GM21360 (cell line): ENCODE measurements at regions not wholly inside any gene's neighbourhood (a gene's known extent, or its start where the extent isn't known, plus 50 kb on each side); places are given as distances from the start of the nearest gene placed in this dataset.
A peak's percentile ranks its signal among the peaks of the same experiment; 100 is the strongest.

ENCODE experiments used
- ATAC-seq: cut with Tn5 transposase; IDR thresholded peaks from one replicate; pipeline ENCODE4 v1.9.1; 2021; ENCODE audit warnings: mild to moderate bottlenecking, moderate library complexity; ENCODE audit not compliant: unreplicated experiment

- no peak for ATAC-seq
Observed at GRCh38 chr7:17477182-17477581, 178.7 kb downstream of the AHR start.

DNA sequence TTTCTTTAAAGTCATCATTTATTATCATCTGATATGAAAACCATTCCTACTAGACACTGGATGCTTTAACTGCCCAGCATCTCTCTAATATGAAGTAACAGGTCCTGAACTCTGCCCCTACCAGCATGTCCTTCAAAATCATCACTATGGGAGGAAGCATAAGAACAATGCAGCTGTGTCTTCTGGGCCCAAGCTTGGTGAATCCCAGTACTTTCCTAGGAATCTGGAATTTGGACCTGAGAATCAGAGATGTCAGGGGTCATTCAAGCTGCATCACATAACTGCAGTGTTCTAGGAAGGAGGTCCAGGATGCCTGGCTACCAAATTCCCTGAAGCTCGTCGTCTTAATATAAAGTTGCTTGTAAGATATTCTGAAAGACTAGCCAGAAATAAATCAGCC is 182.7 kb downstream of the AHR start:
- no peak for ATAC-seq

GRCh38 chr7:17485368-17485767 is 186.9 kb downstream of the AHR start:
- no peak for ATAC-seq

DNA sequence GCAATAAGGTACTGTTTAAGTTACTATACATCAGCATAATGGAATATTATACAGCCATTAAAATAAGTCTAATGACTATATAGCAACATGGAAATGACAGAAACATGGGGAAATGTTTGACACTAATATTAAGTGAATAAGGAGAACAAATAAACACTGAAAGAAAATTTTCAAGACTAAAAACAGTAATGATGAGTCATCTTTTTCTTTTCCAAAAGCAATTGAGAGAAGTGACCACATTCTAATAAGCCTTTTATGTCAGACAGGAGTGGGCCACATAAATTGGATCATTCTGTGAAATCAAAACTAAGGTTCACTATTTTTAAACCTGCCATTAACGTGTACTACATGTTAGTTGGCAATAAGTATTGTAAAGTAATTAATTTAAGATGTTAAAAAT is 187.5 kb downstream of the AHR start:
- no peak for ATAC-seq

DNA sequence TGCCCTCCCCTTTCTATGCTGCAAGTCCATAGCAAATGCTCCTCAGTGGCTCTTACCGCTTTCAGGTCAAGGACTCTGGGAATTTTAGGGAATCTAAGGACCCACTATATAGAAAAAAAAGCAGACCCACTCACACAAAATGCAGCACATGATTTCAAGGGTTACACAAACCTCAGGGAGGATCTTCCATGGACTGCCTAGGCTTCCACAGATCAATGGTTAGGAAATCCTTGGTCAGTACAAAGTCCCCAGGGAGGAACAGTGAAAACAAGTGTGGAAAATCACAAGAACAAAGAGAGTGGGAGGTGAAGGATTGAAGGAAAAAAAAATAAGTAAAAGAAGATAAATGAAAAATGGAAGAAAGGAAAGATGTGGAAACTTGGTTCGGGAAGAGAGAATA is 188.4 kb downstream of the AHR start:
- ATAC-seq, result no peak

DNA sequence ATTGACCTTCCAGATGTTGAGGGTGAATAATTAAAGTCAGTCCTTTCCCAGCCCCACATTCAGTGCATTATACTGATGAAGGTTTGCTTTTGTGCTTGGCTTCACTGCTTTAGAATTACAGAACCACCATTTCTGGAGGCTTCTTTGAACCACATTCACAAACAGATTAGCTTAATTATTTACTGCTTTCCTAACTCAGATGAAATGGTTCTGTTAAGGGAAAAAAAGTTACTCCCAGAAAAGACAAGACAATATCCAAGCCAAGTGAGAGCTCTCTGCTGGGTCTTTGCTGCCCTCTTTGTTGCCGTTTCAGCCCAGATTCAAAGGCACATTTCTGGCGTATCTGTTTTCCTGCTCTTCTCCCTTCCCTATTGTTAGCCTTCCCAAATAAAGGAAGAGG is 188.9 kb downstream of the AHR start:
- no peak for ATAC-seq

DNA sequence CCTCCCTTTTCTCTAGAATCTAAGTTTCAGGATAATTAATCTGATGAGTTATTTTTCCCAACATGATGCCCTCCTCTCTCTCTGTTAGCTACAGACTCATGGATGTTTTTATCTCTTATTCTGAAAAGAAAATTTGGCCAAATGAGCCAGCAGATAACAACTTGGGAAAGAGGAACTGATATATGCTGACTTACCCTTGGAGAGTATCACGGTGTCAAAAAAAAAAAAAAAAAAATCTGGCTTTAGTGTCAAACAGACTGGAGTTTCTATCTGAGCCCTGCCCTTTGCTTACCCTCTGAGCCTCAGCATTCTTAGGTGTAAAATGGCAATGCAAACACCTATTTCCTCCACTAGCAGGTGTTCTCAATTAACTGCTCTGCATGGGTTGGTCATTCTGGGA is 190.4 kb downstream of the AHR start:
- ATAC-seq, result no peak

- ATAC-seq, result no peak
Observed at GRCh38 chr7:17489961-17490360, 191.5 kb downstream of the AHR start.

DNA sequence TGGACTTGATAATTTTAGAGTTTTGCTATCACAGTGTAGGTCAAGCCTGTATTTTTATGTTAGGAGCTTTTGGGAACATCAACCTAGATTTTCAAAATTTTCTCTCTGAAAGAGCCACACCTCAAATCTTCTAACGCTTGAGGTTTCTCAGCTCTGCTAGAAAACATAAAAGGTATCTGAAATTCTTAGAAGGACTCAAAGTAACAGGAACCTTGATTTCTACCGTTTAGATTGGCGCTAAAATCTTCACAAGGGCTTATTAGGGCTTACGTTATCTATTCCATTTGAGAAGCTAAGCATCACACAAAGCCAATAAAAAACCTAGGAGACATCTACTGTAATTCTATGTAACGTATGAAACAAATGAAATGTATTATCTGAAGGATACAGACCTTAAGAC is 192.4 kb downstream of the AHR start:
- no peak for ATAC-seq

- ATAC-seq, result no peak
Observed at GRCh38 chr7:17492437-17492836, 194.0 kb downstream of the AHR start.

GRCh38 chr7:17493446-17493845 is 195.0 kb downstream of the AHR start:
- ATAC-seq, result no peak

- peak; percentile 52 for ATAC-seq
Observed at GRCh38 chr7:17495655-17496394, 197.4 kb downstream of the AHR start.

GRCh38 chr7:17497136-17497535 is 198.7 kb downstream of the AHR start:
- ATAC-seq, result no peak

DNA sequence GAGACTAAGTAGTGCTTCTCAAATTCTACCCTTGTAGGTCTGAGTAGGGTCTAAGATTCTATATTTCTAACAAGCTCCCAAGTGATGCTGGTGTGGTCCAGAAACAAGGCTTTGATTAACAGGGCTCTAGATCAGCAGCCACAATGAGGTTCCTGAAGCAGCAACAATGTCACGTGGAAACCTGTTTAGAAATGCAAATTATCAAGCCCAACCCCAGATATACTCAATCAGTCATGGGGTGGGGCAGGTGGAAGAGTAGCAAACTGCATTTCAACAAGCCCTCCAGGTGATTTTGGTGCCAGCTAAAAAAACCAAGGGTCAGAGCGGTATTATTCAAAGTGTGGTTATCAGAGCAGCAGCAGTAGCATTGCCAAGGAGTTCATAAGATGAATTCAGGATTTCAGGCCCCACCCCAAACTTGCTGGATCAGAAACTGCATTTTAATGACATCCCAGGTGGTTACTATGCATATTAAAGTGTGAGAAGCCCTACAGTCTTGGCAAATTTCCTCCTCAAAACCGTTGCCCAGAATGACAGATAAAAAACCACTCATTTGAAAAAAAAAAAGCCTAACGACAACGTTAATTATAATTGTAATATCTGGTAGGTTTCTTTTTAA is 199.2 kb downstream of the AHR start:
- ATAC-seq, result no peak

GRCh38 chr7:17498230-17498629 is 199.8 kb downstream of the AHR start:
- no peak for ATAC-seq

- no peak for ATAC-seq
Observed at GRCh38 chr7:17500736-17501135, 202.3 kb downstream of the AHR start.

DNA sequence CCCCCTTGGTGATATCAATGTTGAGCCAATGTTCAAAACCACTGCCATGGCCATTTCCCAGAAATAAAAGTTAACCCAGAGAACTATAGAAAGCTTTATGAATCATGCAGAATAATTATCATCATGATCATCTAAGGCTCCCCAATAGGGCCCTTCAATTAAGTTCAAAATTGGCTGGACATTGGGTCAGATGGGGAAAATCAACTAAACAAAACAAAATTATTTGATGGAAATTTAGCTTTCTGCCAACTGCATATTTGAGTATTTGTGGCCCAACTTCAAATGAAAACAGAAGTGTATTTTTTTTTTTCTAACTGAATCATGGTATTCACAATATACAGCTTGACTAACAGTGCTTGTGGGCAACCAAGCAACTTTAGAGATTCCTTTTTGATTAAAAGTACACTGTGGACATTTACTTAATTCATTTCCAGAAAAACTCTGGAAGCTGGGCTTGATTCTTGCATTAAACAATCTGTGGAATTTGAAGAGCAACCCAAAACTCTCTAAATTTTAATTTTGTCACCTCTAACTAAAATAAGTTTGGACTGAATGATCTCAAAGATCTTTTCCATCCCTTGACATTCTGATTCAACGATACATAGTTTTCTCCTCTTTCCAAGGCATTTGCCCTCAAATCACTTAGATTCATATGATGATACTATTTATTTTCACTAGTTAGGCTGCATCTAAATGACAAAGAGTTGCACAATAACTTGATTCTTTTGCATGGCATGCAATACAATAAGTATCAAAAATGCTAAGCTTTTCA is 203.2 kb downstream of the AHR start:
- ATAC-seq, result no peak

DNA sequence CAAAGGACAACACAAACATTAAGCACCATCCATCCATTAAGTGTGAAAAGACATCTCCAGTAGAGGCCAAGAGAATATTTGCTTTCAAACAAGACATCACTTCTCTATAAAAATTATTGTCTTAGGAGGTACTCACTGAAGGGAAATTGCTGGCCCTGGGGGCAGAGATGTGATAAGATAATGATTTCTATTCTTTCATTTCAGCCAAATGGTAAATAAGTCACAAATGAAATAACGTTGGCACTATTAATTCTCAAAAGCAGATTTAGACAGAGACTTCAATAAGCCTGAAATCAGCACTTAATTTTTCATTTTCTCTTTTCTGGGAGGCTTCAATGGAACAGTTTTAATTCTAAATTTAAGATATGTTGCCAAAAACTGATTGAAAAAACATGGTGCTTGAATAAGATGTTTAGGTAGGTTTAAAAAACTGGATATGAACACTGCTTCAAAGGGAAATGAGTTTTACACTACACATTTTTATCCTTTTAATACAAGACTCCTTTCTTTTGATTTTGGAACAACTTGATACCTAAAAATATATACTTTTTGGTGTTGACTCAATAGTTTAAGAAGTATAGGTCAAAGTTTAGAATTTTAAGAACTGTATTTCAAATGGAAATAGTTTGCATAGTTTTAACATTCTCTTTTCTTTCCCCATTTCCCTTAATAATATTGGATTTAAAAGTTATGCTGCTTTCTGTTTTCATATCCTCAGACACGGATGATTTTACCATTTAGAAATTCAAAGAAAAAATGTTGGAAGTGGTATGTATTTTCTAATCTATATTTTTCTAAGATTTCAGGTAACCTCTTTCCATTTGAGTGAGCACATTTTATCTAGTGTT is 204.0 kb downstream of the AHR start:
- ATAC-seq, result no peak

- peak; percentile 88 for ATAC-seq
Observed at GRCh38 chr7:17506095-17506494, 207.6 kb downstream of the AHR start.

DNA sequence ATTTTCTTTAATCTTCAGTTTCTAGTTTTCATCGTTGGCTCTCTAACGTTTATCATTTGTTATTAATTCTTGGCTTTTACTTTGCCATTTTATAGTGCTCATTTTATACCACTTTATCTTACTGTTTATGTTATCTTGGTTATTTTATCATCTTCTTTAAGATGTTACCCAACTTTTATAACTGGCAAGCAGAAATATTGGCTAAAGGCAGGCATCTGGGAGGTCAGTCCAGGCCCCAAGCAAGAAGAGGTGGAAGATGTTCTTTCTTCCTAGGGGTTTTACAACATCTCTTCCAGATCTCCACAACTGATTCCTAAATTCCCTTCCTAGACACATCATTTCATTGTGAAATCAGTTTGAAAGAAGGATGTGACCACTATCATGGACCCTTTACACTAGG is 208.1 kb downstream of the AHR start:
- ATAC-seq, result no peak

DNA sequence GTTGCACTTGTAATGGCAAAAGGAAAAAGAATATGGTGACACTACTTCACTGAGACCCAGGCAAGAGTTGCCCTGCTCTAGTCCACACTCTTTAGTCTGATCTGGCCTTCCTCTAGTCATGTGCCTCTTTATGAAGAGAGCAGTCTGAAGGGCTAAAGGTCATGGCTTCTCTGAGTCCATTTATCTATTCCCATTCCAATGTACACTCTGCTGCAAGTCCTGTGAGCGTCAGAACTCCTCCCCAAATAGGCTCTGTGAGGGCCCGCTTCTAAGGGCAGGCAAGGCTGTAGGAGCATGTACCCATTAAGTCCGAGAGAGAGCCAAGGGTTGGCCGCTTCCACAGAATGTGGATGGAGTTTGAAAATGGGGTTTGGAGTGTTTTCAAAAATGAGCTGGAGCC is 209.3 kb downstream of the AHR start:
- no peak for ATAC-seq
